Rectal smooth muscle tissue (tissue), 1 donor: ENCODE measurements at regions not wholly inside any gene's neighbourhood (a gene's known extent, or its start where the extent isn't known, plus 50 kb on each side); places are given as distances from the start of the nearest gene placed in this dataset.
"Not testable (repeated sequence)": the region's sequence is repeated elsewhere in the genome, so short reads cannot be mapped to it uniquely, and the experiment has no call there.

Experiments
- H3K27ac ChIP-seq: one replicate; pipeline ENCODE4 v1.7.0; 2013; ENCODE audit warnings: low read depth, low read length, inconsistent platforms
- H3K27me3 ChIP-seq: one replicate; pipeline ENCODE4 v1.7.0; 2013; ENCODE audit warnings: low read length; ENCODE audit not compliant: control insufficient read depth, insufficient read depth
- H3K36me3 ChIP-seq: one replicate; pipeline ENCODE4 v1.7.0; 2013; ENCODE audit warnings: low read length; ENCODE audit not compliant: control insufficient read depth, insufficient read depth
- H3K4me1 ChIP-seq: one replicate; pipeline ENCODE4 v1.7.0; 2013; ENCODE audit warnings: low read length; ENCODE audit not compliant: control insufficient read depth, insufficient read depth
- H3K4me3 ChIP-seq: one replicate; pipeline ENCODE4 v1.7.0; 2013; ENCODE audit warnings: low read length
- H3K9ac ChIP-seq: one replicate; pipeline ENCODE4 v1.7.0; 2013; ENCODE audit warnings: low read length

- H3K9ac ChIP-seq = no peak overlapping the region
- no peaks in the 10 kb centered on the region for H3K27me3 ChIP-seq
- no peaks in the 10 kb centered on the region for H3K36me3 ChIP-seq
- H3K27ac ChIP-seq = no peak overlapping the region
- H3K4me3 ChIP-seq = no peak overlapping the region
- H3K4me1 ChIP-seq = peaks cover 14% of the 10 kb centered on the region
Measured at GRCh38 chr13:48583859-48584311, 51.0 kb upstream of the RCBTB2 start.

GRCh38 chr13:48585456-48585840, 52.6 kb upstream of the RCBTB2 start:
- peaks cover 14% of the 10 kb centered on the region for H3K4me1 ChIP-seq
- H3K36me3 ChIP-seq = no peaks in the 10 kb centered on the region
- H3K4me3 ChIP-seq = no peak overlapping the region
- no peak overlapping the region for H3K9ac ChIP-seq
- H3K27me3 ChIP-seq = no peaks in the 10 kb centered on the region
- H3K27ac ChIP-seq = no peak overlapping the region

DNA sequence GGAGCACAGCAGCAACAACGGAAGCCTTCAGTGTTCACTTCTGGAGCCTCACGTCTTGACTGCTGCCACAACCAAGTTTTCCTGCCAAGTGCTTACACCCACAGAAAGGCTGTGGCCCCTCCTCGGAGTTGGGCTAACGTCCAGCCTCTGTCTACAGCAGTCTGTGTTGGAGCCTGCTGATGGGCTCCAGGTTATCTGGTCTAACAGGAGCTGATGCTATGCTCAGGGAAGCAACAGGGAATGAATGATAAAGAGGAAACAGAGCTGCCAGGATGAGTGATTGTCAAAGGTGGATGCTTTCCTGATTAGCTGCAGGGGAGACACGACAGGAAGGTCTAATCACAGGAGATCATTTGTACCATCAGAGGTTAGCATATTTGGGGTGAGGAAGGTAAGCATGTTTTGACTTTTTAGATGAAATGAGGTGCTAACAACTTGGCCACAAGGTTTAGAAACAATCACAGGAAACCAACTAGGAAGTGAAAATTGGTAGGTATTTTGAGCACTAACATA, 53.8 kb upstream of the RCBTB2 start:
- no peak overlapping the region for H3K4me3 ChIP-seq
- peaks cover 14% of the 10 kb centered on the region for H3K4me1 ChIP-seq
- H3K27ac ChIP-seq = peak overlapping the region; percentile 41
- no peaks in the 10 kb centered on the region for H3K36me3 ChIP-seq
- H3K27me3 ChIP-seq = no peaks in the 10 kb centered on the region
- no peak overlapping the region for H3K9ac ChIP-seq

DNA sequence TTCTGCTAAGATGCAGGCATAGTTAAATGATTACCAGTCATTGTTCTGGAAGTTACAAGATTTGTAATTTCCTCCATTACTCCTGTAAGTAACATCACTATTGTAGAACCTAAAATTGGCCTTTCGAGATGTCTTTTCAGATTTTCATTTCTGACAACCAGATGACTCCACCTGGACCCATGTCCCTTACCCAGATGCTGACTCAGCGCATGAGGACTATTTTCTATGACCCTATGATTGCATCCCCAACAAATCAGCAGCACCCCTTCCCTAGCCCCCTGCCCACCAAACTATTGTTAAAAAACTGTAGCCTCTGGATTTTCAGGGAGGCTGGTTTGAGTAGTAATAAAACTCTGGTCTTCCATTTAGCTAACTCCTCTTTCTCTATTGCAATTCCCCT, 55.2 kb upstream of the RCBTB2 start:
- no peaks in the 10 kb centered on the region for H3K36me3 ChIP-seq
- no peak overlapping the region for H3K9ac ChIP-seq
- no peaks in the 10 kb centered on the region for H3K27me3 ChIP-seq
- H3K4me1 ChIP-seq = peaks cover 14% of the 10 kb centered on the region
- no peak overlapping the region for H3K27ac ChIP-seq
- H3K4me3 ChIP-seq = no peak overlapping the region

DNA sequence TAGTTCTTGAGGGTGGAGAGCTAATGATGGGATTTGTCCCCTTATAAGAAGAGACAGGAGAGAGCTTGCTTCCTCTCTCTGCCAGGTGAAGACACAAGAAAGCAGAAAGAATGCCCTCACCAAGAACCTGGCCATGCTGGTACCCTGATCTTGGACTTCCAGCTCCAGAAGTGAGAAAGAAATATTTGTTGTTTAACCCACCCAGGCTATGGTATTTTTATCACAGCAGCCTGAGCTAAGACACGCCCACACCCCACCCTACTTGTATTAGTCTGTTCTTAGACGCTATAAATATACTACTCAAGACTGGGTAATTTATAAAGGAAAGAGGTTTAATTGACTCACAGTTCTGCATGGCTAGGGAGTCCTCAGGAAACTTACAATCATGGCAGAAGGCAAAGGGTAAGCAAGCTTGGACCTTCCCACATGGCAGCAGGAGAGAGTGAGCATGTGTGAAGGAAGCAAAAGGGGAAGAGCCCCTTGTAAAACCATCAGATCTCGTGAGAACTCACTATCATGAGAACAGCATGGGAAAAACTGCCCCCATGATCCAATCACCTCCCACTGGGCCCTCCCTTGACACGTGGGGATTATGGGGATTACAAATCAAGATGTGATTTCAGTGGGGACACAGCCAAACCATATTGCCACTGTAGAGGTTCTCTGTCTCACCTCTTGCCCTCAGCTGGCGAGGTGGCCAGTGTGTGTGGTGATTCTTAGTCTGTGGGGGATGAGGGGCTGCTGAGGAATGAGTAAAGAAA, 57.4 kb upstream of the RCBTB2 start:
- no peak overlapping the region for H3K27ac ChIP-seq
- peaks cover 6% of the 10 kb centered on the region for H3K4me1 ChIP-seq
- H3K9ac ChIP-seq = no peak overlapping the region
- no peaks in the 10 kb centered on the region for H3K27me3 ChIP-seq
- no peaks in the 10 kb centered on the region for H3K36me3 ChIP-seq
- H3K4me3 ChIP-seq = no peak overlapping the region

DNA sequence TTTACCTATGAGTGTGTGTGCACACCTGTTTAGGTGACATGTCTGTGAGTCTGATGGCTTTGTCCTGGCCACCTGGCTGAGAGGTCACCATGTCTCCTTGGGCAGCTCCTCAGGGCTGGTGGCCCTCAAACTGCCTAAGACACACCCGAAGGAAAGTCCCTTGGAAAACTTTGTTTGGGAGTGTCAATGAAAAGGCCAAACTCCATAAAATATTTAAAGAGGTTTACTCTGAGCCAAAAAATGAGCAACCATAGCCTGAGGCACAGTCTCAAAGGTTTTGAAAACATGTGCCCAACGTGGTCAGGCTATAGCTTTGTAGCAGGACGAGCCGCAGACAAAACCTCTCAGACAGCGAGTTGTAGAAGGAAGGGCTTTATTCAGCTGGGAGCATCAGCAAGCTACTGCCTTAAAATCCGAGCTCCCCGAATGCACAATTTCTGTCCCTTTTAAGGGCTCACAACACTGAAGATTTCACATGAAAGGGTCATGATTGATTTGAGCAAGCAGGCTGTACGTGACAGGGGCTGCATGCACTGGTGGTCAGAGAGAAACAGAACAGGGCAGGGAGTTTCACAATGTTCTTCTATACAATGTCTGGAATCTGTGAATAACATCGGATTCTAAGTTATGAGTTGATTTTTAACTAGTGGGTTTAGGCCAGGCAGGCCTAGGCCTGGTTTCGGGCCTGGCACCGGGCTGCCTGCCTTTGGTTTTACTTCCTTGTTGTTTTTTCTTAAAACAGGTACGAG, 58.4 kb upstream of the RCBTB2 start:
- H3K9ac ChIP-seq, H3K4me3 ChIP-seq, H3K4me1 ChIP-seq, H3K36me3 ChIP-seq, H3K27ac ChIP-seq, H3K27me3 ChIP-seq: not testable (repeated sequence)

DNA sequence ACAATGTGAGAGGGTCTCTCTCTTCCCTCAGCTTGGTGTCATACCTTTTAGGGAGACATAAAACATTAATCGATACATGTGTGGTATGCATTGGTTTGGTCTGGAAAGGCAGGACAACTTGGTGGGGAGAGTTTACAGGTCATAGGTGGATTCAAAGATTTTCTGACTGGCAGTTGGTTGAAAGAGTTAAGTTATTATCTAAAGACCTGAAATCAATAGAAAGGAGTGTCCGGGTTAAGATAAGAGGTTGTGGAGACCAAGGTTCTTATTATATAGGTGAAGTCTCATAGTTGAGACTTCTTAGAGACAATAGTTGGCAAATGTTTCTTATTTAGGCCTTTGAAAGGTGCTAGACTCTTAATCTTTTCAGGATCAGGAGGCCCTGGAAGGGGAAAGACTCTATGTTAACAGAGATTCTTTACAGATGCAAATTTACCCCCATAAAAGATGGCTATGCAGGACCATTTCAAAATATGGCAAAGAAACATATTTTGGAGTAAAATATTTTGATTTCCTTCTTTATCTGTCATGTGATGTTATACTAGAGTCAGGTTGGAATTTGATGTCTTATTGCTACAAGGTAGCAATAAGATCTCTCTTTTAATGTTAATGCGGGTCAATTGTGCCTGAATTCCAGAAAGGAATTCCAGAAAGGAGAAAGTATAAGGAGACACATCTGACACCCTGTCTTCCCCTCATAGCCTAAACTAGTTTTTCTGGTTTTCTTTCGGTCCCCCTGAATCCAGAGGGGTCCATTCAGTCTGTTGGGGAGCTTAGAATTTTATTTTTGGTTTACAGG, 59.2 kb upstream of the RCBTB2 start:
- no peak overlapping the region for H3K4me3 ChIP-seq
- no peak overlapping the region for H3K9ac ChIP-seq
- no peaks in the 10 kb centered on the region for H3K27me3 ChIP-seq
- no peaks in the 10 kb centered on the region for H3K36me3 ChIP-seq
- no peaks in the 10 kb centered on the region for H3K4me1 ChIP-seq
- no peak overlapping the region for H3K27ac ChIP-seq

DNA sequence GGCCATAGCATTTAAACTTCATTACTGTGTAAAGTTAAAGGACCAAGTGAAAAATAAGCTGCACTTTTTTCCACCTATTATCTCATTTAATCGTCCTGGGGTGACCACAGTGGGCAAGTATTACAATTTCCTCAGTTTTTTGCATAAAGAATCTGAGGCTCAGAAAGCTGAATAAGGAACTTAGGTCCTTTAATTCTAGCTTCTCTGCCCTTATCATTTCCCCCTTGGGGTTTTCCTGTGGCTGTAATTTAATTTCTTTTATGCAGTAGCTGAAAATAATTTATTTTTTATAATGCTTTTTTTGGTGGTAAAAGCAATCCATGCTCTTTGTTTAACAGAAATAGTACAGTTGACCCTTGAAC, 59.8 kb upstream of the RCBTB2 start:
- H3K27ac ChIP-seq = no peak overlapping the region
- no peak overlapping the region for H3K9ac ChIP-seq
- H3K4me1 ChIP-seq = no peaks in the 10 kb centered on the region
- no peak overlapping the region for H3K4me3 ChIP-seq
- no peaks in the 10 kb centered on the region for H3K36me3 ChIP-seq
- no peaks in the 10 kb centered on the region for H3K27me3 ChIP-seq

DNA sequence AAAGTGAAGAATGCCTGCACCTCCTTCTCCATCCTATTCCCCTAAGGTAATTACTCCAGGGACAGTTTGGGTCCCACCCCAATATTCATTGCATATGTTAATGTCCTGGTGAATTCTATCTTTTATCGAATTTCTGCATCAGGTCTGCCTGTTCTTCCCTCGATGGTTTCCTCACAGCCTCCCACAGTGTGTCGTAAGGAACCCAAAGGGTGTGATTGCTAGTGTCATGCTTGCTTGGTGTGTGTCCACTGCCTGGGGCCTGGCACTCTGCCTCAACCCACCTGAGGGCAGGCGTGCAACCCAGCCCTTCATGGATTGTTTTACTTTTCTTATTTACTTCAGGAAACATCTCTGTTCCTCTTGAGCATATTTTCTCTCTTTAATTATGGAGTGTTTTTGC, 60.2 kb upstream of the CYSLTR2 start:
- Histone ChIP-seq H3K27ac (no peak overlapping the region), H3K4me1 (no peaks in the 10 kb centered on the region), H3K4me3 (no peak overlapping the region), H3K9ac (no peak overlapping the region), H3K27me3 (no peaks in the 10 kb centered on the region), H3K36me3 (no peaks in the 10 kb centered on the region)

DNA sequence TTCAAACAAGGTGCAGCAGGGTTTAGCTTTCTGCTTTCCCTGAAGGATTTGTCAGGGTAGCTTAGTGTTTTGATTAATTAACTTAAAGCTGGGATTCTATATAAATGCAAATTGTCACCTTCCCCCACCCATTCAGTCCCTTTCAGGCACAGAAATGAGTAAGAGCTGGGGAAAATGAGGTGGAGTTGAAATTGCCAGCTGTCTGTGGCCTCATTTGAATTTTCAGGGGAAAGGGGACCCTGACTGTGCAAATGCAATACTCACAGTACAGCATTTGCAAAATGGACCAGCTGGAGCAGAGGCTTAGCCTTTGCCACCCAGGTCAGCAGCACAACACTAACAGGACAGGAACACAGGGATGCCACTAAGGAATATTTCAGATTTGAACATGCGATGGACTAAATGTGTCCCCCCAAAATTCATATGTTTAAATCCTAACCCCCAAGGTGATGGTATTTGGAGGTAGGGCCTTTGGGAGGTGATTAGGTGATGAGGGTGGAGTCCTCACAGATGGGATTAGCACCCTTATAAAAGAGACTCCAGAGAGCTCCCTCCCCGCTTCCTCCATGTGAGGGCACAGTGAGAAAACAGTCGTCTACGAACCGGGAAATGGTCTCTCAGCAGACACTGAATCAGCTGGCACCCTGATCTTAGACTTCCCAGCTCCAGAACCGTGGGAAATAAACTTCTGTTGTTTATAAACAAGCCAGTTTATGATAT, 59.5 kb upstream of the CYSLTR2 start:
- Histone ChIP-seq H3K9ac (no peak overlapping the region), H3K4me3 (no peak overlapping the region), H3K27me3 (no peaks in the 10 kb centered on the region), H3K36me3 (no peaks in the 10 kb centered on the region), H3K27ac (no peak overlapping the region), H3K4me1 (no peaks in the 10 kb centered on the region)

- no peak overlapping the region for H3K9ac ChIP-seq
- H3K27ac ChIP-seq = no peak overlapping the region
- H3K27me3 ChIP-seq = no peaks in the 10 kb centered on the region
- H3K4me3 ChIP-seq = no peak overlapping the region
- H3K4me1 ChIP-seq = no peaks in the 10 kb centered on the region
- no peaks in the 10 kb centered on the region for H3K36me3 ChIP-seq
Measured at GRCh38 chr13:48595431-48596429, 58.0 kb upstream of the CYSLTR2 start.
